ENCODE measurements at regions not wholly inside any gene's neighbourhood (a gene's known extent, or its start where the extent isn't known, plus 50 kb on each side); places are given as distances from the start of the nearest gene placed in this dataset.

GRCh38 chr2:195319112-195319460 is 337.9 kb upstream of the SLC39A10 start:
- TF ChIP-seq CTCF (conservative IDR thresholded peaks at IDR 0.05; ENCODE audit: low read length) (no peak), EZH2phosphoT487 (IDR thresholded peaks at IDR 0.05; ENCODE audit: borderline replicate concordance) (no peak)
